IPS-18a (cell line): ENCODE measurements at regions not wholly inside any gene's neighbourhood (a gene's known extent, or its start where the extent isn't known, plus 50 kb on each side); places are given as distances from the start of the nearest gene placed in this dataset.

Experiments
- H3K27ac ChIP-seq: one replicate; pipeline ENCODE4 v1.5.1; 2013; ENCODE audit warnings: low read length
- H3K27me3 ChIP-seq: one replicate; pipeline ENCODE4 v1.6.1; 2013; ENCODE audit warnings: mild to moderate bottlenecking, low read length; ENCODE audit not compliant: control insufficient read depth, insufficient read depth
- H3K36me3 ChIP-seq: one replicate; pipeline ENCODE4 v1.6.1; 2013; ENCODE audit warnings: low read depth, low read length; ENCODE audit not compliant: control insufficient read depth
- H3K4me1 ChIP-seq: one replicate; pipeline ENCODE4 v1.6.1; 2013; ENCODE audit warnings: low read depth, low read length; ENCODE audit not compliant: control insufficient read depth
- H3K4me3 ChIP-seq: one replicate; pipeline ENCODE4 v1.5.1; 2013; ENCODE audit warnings: low read length
- H3K9ac ChIP-seq: one replicate; pipeline ENCODE4 v1.6.1; 2013; ENCODE audit warnings: mild to moderate bottlenecking, low read length, moderate library complexity
- H3K9me3 ChIP-seq: one replicate; pipeline ENCODE4 v1.6.1; 2013; ENCODE audit warnings: low read depth, low read length; ENCODE audit not compliant: control insufficient read depth

- Histone ChIP-seq H3K4me1 (no peaks in the 10 kb centered on the region), H3K9me3 (no peaks in the 10 kb centered on the region), H3K36me3 (no peaks in the 10 kb centered on the region), H3K27ac (no peak overlapping the region), H3K9ac (no peak overlapping the region), H3K4me3 (no peak overlapping the region), H3K27me3 (no peaks in the 10 kb centered on the region)
These were observed 277.4 kb downstream of the NDUFA10 start for GRCh38 chr2:239747771-239748170.

- no peaks in the 10 kb centered on the region for H3K4me1 ChIP-seq
- H3K27me3 ChIP-seq, result no peaks in the 10 kb centered on the region
- H3K9me3 ChIP-seq, result no peaks in the 10 kb centered on the region
- H3K27ac ChIP-seq, result no peak overlapping the region
- H3K9ac ChIP-seq, result no peak overlapping the region
- no peaks in the 10 kb centered on the region for H3K36me3 ChIP-seq
- no peak overlapping the region for H3K4me3 ChIP-seq
These were observed 277.9 kb downstream of the NDUFA10 start for GRCh38 chr2:239747274-239747673.

- Histone ChIP-seq H3K9ac (no peak overlapping the region), H3K4me1 (no peaks in the 10 kb centered on the region), H3K27ac (no peak overlapping the region), H3K27me3 (no peaks in the 10 kb centered on the region), H3K4me3 (no peak overlapping the region), H3K9me3 (no peaks in the 10 kb centered on the region), H3K36me3 (no peaks in the 10 kb centered on the region)
These were observed 278.4 kb downstream of the NDUFA10 start for GRCh38 chr2:239746559-239747246.

- no peaks in the 10 kb centered on the region for H3K4me1 ChIP-seq
These were observed 279.5 kb downstream of the NDUFA10 start for GRCh38 chr2:239745386-239746227.

GRCh38 chr2:239744706-239745340 lies 280.3 kb downstream of the NDUFA10 start:
- Histone ChIP-seq H3K9ac (no peak overlapping the region), H3K9me3 (no peaks in the 10 kb centered on the region), H3K4me3 (no peak overlapping the region), H3K27ac (no peak overlapping the region), H3K36me3 (no peaks in the 10 kb centered on the region), H3K27me3 (no peaks in the 10 kb centered on the region), H3K4me1 (no peaks in the 10 kb centered on the region)

More at GRCh38 chr2:239745386-239746227, 279.5 kb downstream of the NDUFA10 start:
- no peak overlapping the region for H3K9ac ChIP-seq
- no peaks in the 10 kb centered on the region for H3K9me3 ChIP-seq
- no peaks in the 10 kb centered on the region for H3K27me3 ChIP-seq
- H3K4me3 ChIP-seq, result no peak overlapping the region
- no peaks in the 10 kb centered on the region for H3K36me3 ChIP-seq
- H3K27ac ChIP-seq, result no peak overlapping the region

- no peak overlapping the region for H3K4me3 ChIP-seq
- no peak overlapping the region for H3K27ac ChIP-seq
- no peaks in the 10 kb centered on the region for H3K36me3 ChIP-seq
- no peaks in the 10 kb centered on the region for H3K27me3 ChIP-seq
- no peak overlapping the region for H3K9ac ChIP-seq
- H3K9me3 ChIP-seq, result no peaks in the 10 kb centered on the region
- H3K4me1 ChIP-seq, result no peaks in the 10 kb centered on the region
These were observed 281.9 kb downstream of the NDUFA10 start for GRCh38 chr2:239743206-239743605.

- H3K9ac ChIP-seq, result no peak overlapping the region
- no peak overlapping the region for H3K27ac ChIP-seq
- H3K27me3 ChIP-seq, result no peaks in the 10 kb centered on the region
- H3K36me3 ChIP-seq, result no peaks in the 10 kb centered on the region
- no peaks in the 10 kb centered on the region for H3K4me1 ChIP-seq
- H3K4me3 ChIP-seq, result no peak overlapping the region
- no peaks in the 10 kb centered on the region for H3K9me3 ChIP-seq
These were observed 282.8 kb downstream of the NDUFA10 start for GRCh38 chr2:239742377-239742776.

GRCh38 chr2:239739206-239739605 lies 285.9 kb downstream of the NDUFA10 start:
- Histone ChIP-seq H3K36me3 (no peaks in the 10 kb centered on the region), H3K4me1 (peaks cover 3% of the 10 kb centered on the region), H3K27ac (no peak overlapping the region), H3K4me3 (no peak overlapping the region), H3K9me3 (no peaks in the 10 kb centered on the region), H3K9ac (no peak overlapping the region), H3K27me3 (no peaks in the 10 kb centered on the region)

GRCh38 chr2:239738159-239738558 lies 287.0 kb downstream of the NDUFA10 start:
- Histone ChIP-seq H3K4me1 (peaks cover 3% of the 10 kb centered on the region), H3K4me3 (no peak overlapping the region), H3K27ac (no peak overlapping the region), H3K9me3 (no peaks in the 10 kb centered on the region), H3K9ac (no peak overlapping the region), H3K36me3 (no peaks in the 10 kb centered on the region), H3K27me3 (no peaks in the 10 kb centered on the region)

- no peak overlapping the region for H3K4me3 ChIP-seq
- no peaks in the 10 kb centered on the region for H3K27me3 ChIP-seq
- H3K9me3 ChIP-seq, result no peaks in the 10 kb centered on the region
- no peak overlapping the region for H3K27ac ChIP-seq
- no peaks in the 10 kb centered on the region for H3K36me3 ChIP-seq
- H3K9ac ChIP-seq, result no peak overlapping the region
- H3K4me1 ChIP-seq, result peaks cover 3% of the 10 kb centered on the region
These were observed 288.0 kb downstream of the NDUFA10 start for GRCh38 chr2:239737144-239737463.

- Histone ChIP-seq H3K9ac (no peak overlapping the region), H3K36me3 (no peaks in the 10 kb centered on the region), H3K27ac (no peak overlapping the region), H3K9me3 (no peaks in the 10 kb centered on the region), H3K4me1 (peaks cover 3% of the 10 kb centered on the region), H3K27me3 (no peaks in the 10 kb centered on the region), H3K4me3 (no peak overlapping the region)
These were observed 288.6 kb downstream of the NDUFA10 start for GRCh38 chr2:239736358-239737143.
